Skeletal muscle tissue (tissue), 3 donors: ENCODE measurements at regions not wholly inside any gene's neighbourhood (a gene's known extent, or its start where the extent isn't known, plus 50 kb on each side); places are given as distances from the start of the nearest gene placed in this dataset.
"Not testable (repeated sequence)": the region's sequence is repeated elsewhere in the genome, so short reads cannot be mapped to it uniquely, and the experiment has no call there.

ENCODE experiments used
- H3K27ac ChIP-seq: one replicate; pipeline ENCODE4 v1.7.0; 2013; ENCODE audit warnings: mild to moderate bottlenecking, low read depth, low read length, inconsistent platforms
- H3K27me3 ChIP-seq, 3 donors: one replicate each; pipeline ENCODE4 v1.7.0; 2013; ENCODE audit warnings: low read length in 3 of 3; ENCODE audit not compliant: control insufficient read depth in 3 of 3, insufficient read depth in 3 of 3
- H3K36me3 ChIP-seq, 3 donors: one replicate each; pipeline ENCODE4 v1.7.0; 2013; ENCODE audit warnings: low read length in 3 of 3; ENCODE audit not compliant: control insufficient read depth in 3 of 3, insufficient read depth in 3 of 3
- H3K4me1 ChIP-seq, 3 donors: one replicate each; pipeline ENCODE4 v1.7.0; 2013; ENCODE audit warnings: low read length in 3 of 3, mild to moderate bottlenecking in 3 of 3; ENCODE audit not compliant: control insufficient read depth in 3 of 3, insufficient read depth in 3 of 3
- H3K4me3 ChIP-seq, 3 donors: one replicate each; pipeline ENCODE4 v1.7.0; 2013; ENCODE audit warnings: low read length in 3 of 3
- H3K9ac ChIP-seq, 3 donors: one replicate each; pipeline ENCODE4 v1.7.0; 2013; ENCODE audit warnings: low read length in 3 of 3, mild to moderate bottlenecking in 3 of 3, moderate library complexity in 2 of 3, low read depth in 1 of 3
- H3K9me3 ChIP-seq, 3 donors: one replicate each; pipeline ENCODE4 v1.7.0; 2013; ENCODE audit warnings: low read length in 3 of 3; ENCODE audit not compliant: control insufficient read depth in 3 of 3
- donor health status: Osteomylitis.

- Histone ChIP-seq H3K36me3 (no peaks in the 10 kb centered on the region), H3K9me3 (no peaks in the 10 kb centered on the region), H3K9ac (no peak overlapping the region), H3K4me3 (no peak overlapping the region), H3K4me1 (no peaks in the 10 kb centered on the region), H3K27ac (no peak overlapping the region), H3K27me3 (no peaks in the 10 kb centered on the region)
Measured at GRCh38 chr10:34957531-34957930, 132.6 kb downstream of the CUL2 start.

- Histone ChIP-seq H3K36me3 (no peaks in the 10 kb centered on the region), H3K9me3 (no peaks in the 10 kb centered on the region), H3K4me1 (no peaks in the 10 kb centered on the region)
Measured at GRCh38 chr10:34956756-34957155, 133.4 kb downstream of the CUL2 start.

GRCh38 chr10:34955391-34955790, 134.8 kb downstream of the CUL2 start:
- no peaks in the 10 kb centered on the region for H3K36me3 ChIP-seq
- no peak overlapping the region for H3K27ac ChIP-seq
- H3K9me3 ChIP-seq = no peaks in the 10 kb centered on the region
- H3K27me3 ChIP-seq = no peaks in the 10 kb centered on the region
- no peak overlapping the region for H3K9ac ChIP-seq
- no peak overlapping the region for H3K4me3 ChIP-seq
- no peaks in the 10 kb centered on the region for H3K4me1 ChIP-seq

More at GRCh38 chr10:34956756-34957155, 133.4 kb downstream of the CUL2 start:
- no peak overlapping the region for H3K4me3 ChIP-seq
- H3K27me3 ChIP-seq = no peaks in the 10 kb centered on the region
- H3K27ac ChIP-seq = no peak overlapping the region
- no peak overlapping the region for H3K9ac ChIP-seq

DNA sequence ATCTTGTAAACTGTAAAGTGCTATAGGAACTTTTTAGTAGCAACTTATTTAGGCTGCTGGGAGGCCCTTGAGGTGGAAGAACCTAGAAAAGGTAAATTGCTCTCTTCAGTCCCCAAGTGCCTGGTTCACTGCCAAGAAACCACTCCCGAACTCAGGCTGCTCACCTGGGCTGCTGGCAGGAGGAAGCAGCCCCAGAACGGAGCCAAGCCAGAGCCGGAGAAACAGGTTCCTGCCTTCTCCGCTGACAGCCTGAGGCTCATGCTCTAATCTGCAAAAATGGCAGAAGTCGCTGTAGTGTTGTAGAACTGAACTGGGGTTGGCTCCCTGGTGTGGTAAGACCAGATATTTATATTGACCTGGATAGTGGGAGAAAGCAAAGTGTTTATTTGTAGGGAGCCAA, 136.0 kb downstream of the CUL2 start:
- Histone ChIP-seq H3K36me3 (no peaks in the 10 kb centered on the region), H3K9ac (no peak overlapping the region), H3K27ac (no peak overlapping the region), H3K4me1 (no peaks in the 10 kb centered on the region), H3K4me3 (no peak overlapping the region), H3K9me3 (no peaks in the 10 kb centered on the region), H3K27me3 (no peaks in the 10 kb centered on the region)

DNA sequence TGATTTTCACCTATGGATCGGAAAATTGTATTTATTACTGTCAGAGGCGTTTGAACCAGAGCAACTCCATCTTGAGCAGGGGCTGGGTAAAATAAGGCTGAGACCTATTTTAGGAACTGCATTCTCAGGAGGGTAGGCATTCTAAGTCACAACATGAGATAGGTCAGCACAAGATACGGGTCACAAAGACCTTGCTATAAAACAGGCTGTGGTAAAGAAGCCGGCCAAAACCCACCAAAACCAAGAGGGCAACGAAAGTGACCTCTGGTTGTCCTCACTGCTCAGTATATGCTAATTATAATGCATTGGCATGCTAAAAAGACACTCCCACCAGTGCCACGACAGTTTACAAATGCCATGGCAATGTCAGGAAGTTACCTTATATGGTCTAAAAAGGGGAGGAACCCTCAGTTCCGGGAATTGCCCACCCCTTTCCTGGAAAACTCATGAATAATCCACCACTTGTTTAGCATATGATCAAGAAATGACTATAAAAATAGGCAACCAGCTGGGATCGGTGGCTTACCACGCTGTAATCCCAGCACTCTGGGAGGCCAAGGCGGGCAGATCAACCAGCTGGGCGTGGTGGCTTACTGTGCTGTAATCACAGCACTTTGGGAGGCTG, 136.3 kb upstream of the PARD3 start:
- H3K4me1 ChIP-seq, H3K36me3 ChIP-seq, H3K4me3 ChIP-seq, H3K9me3 ChIP-seq, H3K9ac ChIP-seq, H3K27me3 ChIP-seq: not testable (repeated sequence)
- peak overlapping the region; percentile 65 for H3K27ac ChIP-seq

DNA sequence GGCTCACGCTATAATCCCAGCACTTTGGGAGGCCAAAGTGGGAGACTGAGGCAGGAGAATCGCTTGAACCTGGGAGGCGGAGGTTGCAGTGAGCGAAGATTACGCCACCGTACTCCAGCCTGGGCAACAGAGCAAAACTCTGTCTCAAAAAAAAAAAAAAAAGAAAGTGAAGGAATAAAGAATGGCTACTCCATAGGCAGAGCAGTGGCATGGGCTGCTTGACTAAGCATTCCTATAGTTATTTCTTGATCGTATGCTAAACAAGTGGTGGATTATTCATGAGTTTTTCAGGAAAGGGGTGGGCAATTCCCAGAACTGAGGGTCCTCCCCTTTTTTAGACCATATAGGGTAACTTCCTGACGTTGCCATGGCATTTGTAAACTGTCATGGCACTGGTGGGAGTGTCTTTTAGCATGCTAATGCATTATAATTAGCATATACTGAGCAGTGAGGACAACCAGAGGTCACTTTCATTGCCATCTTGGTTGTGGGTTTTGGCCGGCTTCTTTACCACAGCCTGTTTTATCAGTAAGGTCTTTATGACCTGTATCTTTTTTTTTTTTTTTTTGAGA, 130.9 kb upstream of the PARD3 start:
- not testable (repeated sequence) for H3K9ac ChIP-seq, H3K36me3 ChIP-seq, H3K9me3 ChIP-seq, H3K27me3 ChIP-seq, H3K4me3 ChIP-seq, H3K4me1 ChIP-seq, H3K27ac ChIP-seq

GRCh38 chr10:34941471-34942357, 126.6 kb upstream of the PARD3 start:
- Histone ChIP-seq H3K9ac (no peak overlapping the region), H3K9me3 (no peaks in the 10 kb centered on the region), H3K27me3 (no peaks in the 10 kb centered on the region), H3K36me3 (no peaks in the 10 kb centered on the region), H3K4me3 (no peak overlapping the region), H3K27ac (no peak overlapping the region), H3K4me1 (no peaks in the 10 kb centered on the region)

GRCh38 chr10:34940436-34940835, 125.3 kb upstream of the PARD3 start:
- Histone ChIP-seq H3K36me3 (no peaks in the 10 kb centered on the region), H3K27me3 (no peaks in the 10 kb centered on the region), H3K9me3 (no peaks in the 10 kb centered on the region), H3K27ac (no peak overlapping the region), H3K4me3 (no peak overlapping the region), H3K4me1 (no peaks in the 10 kb centered on the region), H3K9ac (no peak overlapping the region)

DNA sequence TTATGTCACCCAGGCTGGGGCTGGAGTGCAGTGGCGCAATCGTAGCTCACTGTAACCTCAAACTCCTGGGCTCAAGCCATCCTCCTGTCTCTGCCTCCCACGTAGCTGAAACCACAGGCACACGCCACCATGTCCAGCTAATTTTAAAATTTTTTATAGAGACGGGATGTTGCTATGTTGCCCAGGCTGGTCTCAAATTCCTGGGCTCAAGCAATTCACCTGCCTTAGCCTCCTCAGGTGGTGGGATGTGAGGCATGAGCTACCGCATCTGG, 123.2 kb upstream of the PARD3 start:
- Histone ChIP-seq H3K36me3 (no peaks in the 10 kb centered on the region), H3K4me3 (no peak overlapping the region), H3K27ac (no peak overlapping the region), H3K9ac (no peak overlapping the region), H3K9me3 (no peaks in the 10 kb centered on the region), H3K4me1 (peaks cover 3 to 5% (median 5%) of the 10 kb centered on the region in 3 donors), H3K27me3 (no peaks in the 10 kb centered on the region)

DNA sequence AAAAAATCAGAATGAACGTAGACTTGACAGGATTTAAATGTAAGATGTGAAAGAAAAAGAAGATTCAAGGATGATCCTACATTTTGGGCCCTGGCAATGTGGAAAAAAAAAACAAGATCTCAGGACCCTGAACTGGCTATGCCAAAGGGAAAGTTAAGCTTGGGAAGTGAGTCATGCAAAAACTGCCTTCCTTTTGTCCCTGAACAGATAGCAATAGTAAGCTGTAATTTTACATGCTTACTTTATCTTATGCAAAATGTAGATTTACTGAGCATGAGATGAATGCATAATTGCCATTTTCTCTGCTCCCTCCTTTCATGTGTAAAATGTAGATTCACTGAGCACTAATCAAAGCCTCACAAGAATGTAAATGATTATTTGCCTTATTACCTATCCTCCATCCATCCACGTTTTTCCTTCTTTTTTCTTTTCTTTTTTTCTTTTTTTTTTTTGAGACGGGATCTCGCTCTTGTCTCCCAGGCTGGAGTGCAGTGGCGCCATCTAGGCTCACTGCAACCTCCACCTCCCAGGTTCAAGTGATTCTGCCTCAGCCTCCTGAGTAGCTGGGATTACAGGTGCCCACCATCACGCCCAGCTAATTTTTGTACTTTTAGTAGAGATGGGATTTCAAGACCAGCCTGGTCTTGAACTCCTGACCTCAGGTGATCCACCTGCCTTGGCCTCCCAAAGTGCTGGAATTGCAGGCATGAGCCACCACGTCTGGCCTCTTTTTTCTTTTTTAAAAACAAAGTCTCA, 122.7 kb upstream of the PARD3 start:
- not testable (repeated sequence) for H3K27me3 ChIP-seq, H3K4me3 ChIP-seq, H3K36me3 ChIP-seq, H3K9me3 ChIP-seq, H3K4me1 ChIP-seq, H3K27ac ChIP-seq, H3K9ac ChIP-seq
